Lung (tissue), 11 donors: ENCODE measurements at regions not wholly inside any gene's neighbourhood (a gene's known extent, or its start where the extent isn't known, plus 50 kb on each side); places are given as distances from the start of the nearest gene placed in this dataset.

Experiments used
- ATAC-seq: fragments of 200-7000 bp; cut with Tn5 transposase; one replicate; pipeline ENCODE4 v1.9.1; 2020; ENCODE audit warnings: moderate number of reproducible peaks; ENCODE audit not compliant: insufficient read depth, low FRiP score
- DNase-seq, 3 donors: peaks; one replicate each; pipeline ENCODE4 v3.0.0-alpha.2; 2013 to 2017
- H3K27ac ChIP-seq, 2 donors: one replicate each; pipeline ENCODE4 v1.5.1; 2013; ENCODE audit warnings: mild to moderate bottlenecking in 2 of 2, moderate library complexity in 2 of 2, control low read depth in 1 of 2, inconsistent platforms in 1 of 2, low read depth in 1 of 2, low read length in 1 of 2
- H3K27me3 ChIP-seq, 3 donors: one replicate each; pipeline ENCODE4 v1.5.1; 2013; ENCODE audit warnings: low read length in 2 of 3; ENCODE audit not compliant: control insufficient read depth in 3 of 3, insufficient read depth in 3 of 3
- H3K36me3 ChIP-seq, 4 donors: one replicate each; pipeline ENCODE4 v1.5.1; 2013; ENCODE audit warnings: low read length in 4 of 4, mild to moderate bottlenecking in 1 of 4, moderate library complexity in 1 of 4; ENCODE audit not compliant: control insufficient read depth in 4 of 4, insufficient read depth in 4 of 4
- H3K4me1 ChIP-seq, 5 donors: one replicate each; pipeline ENCODE4 v1.5.1; 2013; ENCODE audit warnings: low read length in 5 of 5, mild to moderate bottlenecking in 2 of 5, moderate library complexity in 1 of 5; ENCODE audit not compliant: control insufficient read depth in 5 of 5, insufficient read depth in 5 of 5
- H3K4me3 ChIP-seq: one replicate; pipeline ENCODE4 v1.5.1; 2013; ENCODE audit warnings: mild to moderate bottlenecking, control low read depth, moderate library complexity
- H3K9ac ChIP-seq, 2 donors: one replicate each; pipeline ENCODE4 v1.5.1; 2013; ENCODE audit warnings: low read length in 2 of 2, control low read depth in 1 of 2; ENCODE audit not compliant: insufficient read depth in 1 of 2
- H3K9me3 ChIP-seq, 4 donors: one replicate each; pipeline ENCODE4 v1.5.1; 2013; ENCODE audit warnings: low read length in 3 of 4, mild to moderate bottlenecking in 1 of 4, moderate library complexity in 1 of 4; ENCODE audit not compliant: control insufficient read depth in 4 of 4, insufficient read depth in 3 of 4
- WGBS, 2 donors: extraction: QIAGEN DNeasy Blood & Tissue Kit; methylation state at CpG; one replicate each; pipeline ENCODE4 v1.1.7; 2013; 5-methylcytosine and 5-hydroxymethylcytosine counted together
- TF ChIP-seq, protein P1 (sequence below): IDR thresholded peaks from 2 replicates; pipeline ENCODE4 v1.5.1; 2012; ENCODE audit warnings: mild to moderate bottlenecking; ENCODE audit errors: control extremely low read depth, extremely low read depth
- donor health status: control.
- donor health status: control.
- donor health status: Bipolar disorder and iron deficiency.
- donor health status: healthy.
- donor health status: DM: yes; HTN: yes; CAD: no.

DNA sequence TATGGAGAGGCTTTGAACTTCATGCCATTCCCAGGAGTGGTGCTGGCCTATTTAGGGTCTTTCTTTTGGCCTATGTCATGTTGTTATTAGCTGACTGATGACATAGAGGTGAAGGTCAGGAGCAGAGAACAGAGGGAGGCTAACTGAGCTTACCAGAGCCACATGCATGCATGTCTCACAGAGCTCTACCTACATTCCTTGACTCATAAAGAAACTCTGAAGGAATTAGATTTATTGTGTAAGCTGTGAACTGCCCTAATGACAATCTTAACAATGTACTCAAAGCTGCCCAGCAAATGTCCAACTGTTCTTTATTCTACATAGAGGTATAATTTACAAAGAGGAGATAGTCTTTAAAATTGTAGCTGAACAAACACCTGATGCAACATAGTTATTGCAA lies 192.7 kb upstream of the CNR1 start:
- Histone ChIP-seq H3K36me3 (no peaks in the 10 kb centered on the region), H3K4me1 (no peaks in the 10 kb centered on the region), H3K9me3 (no peaks in the 10 kb centered on the region), H3K27ac (no peak overlapping the region), H3K27me3 (no peaks in the 10 kb centered on the region), H3K9ac (no peak overlapping the region), H3K4me3 (no peak overlapping the region)
- TF ChIP-seq, protein P1, sequence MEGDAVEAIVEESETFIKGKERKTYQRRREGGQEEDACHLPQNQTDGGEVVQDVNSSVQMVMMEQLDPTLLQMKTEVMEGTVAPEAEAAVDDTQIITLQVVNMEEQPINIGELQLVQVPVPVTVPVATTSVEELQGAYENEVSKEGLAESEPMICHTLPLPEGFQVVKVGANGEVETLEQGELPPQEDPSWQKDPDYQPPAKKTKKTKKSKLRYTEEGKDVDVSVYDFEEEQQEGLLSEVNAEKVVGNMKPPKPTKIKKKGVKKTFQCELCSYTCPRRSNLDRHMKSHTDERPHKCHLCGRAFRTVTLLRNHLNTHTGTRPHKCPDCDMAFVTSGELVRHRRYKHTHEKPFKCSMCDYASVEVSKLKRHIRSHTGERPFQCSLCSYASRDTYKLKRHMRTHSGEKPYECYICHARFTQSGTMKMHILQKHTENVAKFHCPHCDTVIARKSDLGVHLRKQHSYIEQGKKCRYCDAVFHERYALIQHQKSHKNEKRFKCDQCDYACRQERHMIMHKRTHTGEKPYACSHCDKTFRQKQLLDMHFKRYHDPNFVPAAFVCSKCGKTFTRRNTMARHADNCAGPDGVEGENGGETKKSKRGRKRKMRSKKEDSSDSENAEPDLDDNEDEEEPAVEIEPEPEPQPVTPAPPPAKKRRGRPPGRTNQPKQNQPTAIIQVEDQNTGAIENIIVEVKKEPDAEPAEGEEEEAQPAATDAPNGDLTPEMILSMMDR: no peak
- ATAC-seq (no peak), DNase-seq (no peak)

DNA sequence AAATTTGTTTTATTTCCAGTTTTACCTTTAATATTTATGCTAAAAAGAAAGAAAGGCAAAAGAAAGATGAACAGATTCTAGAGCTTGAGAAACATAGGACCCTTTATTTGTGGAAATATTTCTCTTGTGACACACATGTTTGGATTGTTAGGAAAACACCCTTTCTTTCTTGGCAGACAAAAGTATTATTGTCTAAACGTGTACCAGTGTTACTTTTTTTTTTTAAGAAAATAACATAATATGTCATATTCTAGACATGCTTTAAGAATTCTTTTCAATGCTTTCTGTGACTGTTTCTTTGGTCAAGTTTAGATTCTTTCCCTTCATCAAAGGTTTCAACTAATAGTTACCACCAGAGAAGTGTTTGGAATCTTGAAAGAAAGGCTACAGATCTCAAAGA lies 183.4 kb upstream of the CNR1 start:
- DNase-seq: no peak
- Histone ChIP-seq H3K4me1 (no peaks in the 10 kb centered on the region), H3K4me3 (no peak overlapping the region)

DNA sequence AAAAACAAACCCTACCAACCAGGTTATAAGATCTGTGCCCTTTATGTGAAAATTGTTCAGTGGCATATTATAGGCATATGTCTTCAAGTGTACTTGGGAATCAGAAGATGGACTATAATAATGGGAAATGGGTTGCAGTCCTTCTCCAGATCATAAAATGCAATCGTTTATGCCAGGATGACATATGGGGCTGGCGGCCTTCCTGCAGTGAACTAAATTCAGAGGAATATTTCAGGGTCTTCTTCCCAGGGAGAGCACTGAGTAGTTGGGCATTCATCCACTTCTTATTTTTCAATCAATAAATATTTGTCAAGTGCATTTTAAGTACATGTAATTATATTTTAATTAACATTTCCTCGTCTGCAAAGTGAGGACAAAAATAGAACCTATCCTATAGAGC lies 176.2 kb upstream of the CNR1 start:
- ATAC-seq (no peak), DNase-seq (no peak)
- H3K4me1 ChIP-seq: no peaks in the 10 kb centered on the region
- no peak overlapping the region for H3K27ac ChIP-seq
- TF ChIP-seq, protein P1: no peak
- H3K4me3 ChIP-seq: no peak overlapping the region
- no peaks in the 10 kb centered on the region for H3K9me3 ChIP-seq
- no peaks in the 10 kb centered on the region for H3K27me3 ChIP-seq
- no peaks in the 10 kb centered on the region for H3K36me3 ChIP-seq
- WGBS, 2 donors: 77 to 83% methylated on average over 3 of the region's 3 CpGs
- no peak overlapping the region for H3K9ac ChIP-seq

More for the DNA sequence above, 183.4 kb upstream of the CNR1 start:
- no peaks in the 10 kb centered on the region for H3K36me3 ChIP-seq
- no peak overlapping the region for H3K9ac ChIP-seq
- TF ChIP-seq, protein P1: no peak
- WGBS, 2 donors: 42 to 59% methylated on average over 1 of the region's 1 CpG
- H3K9me3 ChIP-seq: peaks cover 0 to 3% (median 0%) of the 10 kb centered on the region in 4 donors
- H3K27ac ChIP-seq: no peak overlapping the region
- no peak for ATAC-seq
- no peaks in the 10 kb centered on the region for H3K27me3 ChIP-seq

DNA sequence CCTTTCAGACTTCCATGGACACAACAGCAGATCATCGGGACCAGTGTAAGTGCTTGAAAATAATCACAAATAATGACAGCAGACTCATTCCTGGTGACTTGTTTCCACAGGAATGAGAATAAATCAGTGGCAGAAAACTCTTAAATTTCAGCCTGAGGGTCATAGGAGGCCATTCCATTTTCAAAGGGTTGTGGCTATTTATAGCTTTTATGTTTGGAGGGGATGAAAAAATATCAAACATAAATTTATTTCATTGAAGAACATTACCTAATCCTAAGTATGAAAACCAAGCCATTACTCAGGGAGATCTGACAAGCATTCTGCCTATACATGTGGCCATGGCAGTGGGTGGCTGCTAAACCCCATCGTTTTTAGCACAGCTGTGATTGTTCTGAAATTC lies 173.6 kb upstream of the CNR1 start:
- Histone ChIP-seq H3K27me3 (no peaks in the 10 kb centered on the region), H3K36me3 (no peaks in the 10 kb centered on the region), H3K9me3 (no peaks in the 10 kb centered on the region), H3K9ac (no peak overlapping the region), H3K27ac (no peak overlapping the region), H3K4me1 (no peaks in the 10 kb centered on the region), H3K4me3 (no peak overlapping the region)
- ATAC-seq (no peak), DNase-seq (no peak)
- WGBS, 2 donors: 68 to 89% methylated on average over 2 of the region's 2 CpGs
- TF ChIP-seq, protein P1: no peak
